HCT116 (cell line): ENCODE measurements at regions not wholly inside any gene's neighbourhood (a gene's known extent, or its start where the extent isn't known, plus 50 kb on each side); places are given as distances from the start of the nearest gene placed in this dataset.

Experiments used
- ATAC-seq: fragments of 200-7000 bp; cut with Tn5 transposase; 2 replicates; pipeline ENCODE4 v1.9.1; 2020; ENCODE audit warnings: mild to moderate bottlenecking, moderate library complexity
- BruUV-seq: library from RNA; stranded (reverse); fragments of 400-500 nt; replicated peaks from 2 replicates; lab custom pipeline; 2021; lab: Mats Ljungman, UMichigan
- CTCF ChIA-PET: fragments of 300-600 bp; sonication (Branson Sonifier 250); formaldehyde crosslinking; loops from one replicate; lab custom pipeline; 2021; ENCODE audit warnings: antibody characterized with exemption; lab: Charles Lee
- POLR2A ChIA-PET: fragments of 300-600, 350-600 bp; sonication (Branson Sonifier 250); formaldehyde crosslinking; loops from one replicate; lab custom pipeline; 2021; ENCODE audit warnings: antibody characterized with exemption; lab: Charles Lee
- RAD21 ChIA-PET, 2 experiments: fragments of 300-600 bp; sonication (Branson Sonifier 250); formaldehyde crosslinking; loops; one replicate each; lab custom pipeline; 2023; ENCODE audit warnings: low total read pairs in 2 of 2; ENCODE audit not compliant: uncharacterized antibody in 2 of 2, unreplicated experiment in 2 of 2, low non-redundant PET in 1 of 2; lab: Charles Lee
- DNase-seq: peaks from one replicate; pipeline ENCODE4 v3.0.0-alpha.2; 2010; ENCODE audit warnings: low read depth, low spot score
- H2AFZ ChIP-seq: fragments of 200-600 bp; shearing (Covaris generic), sonication (generic); 2 replicates; pipeline ENCODE4 v1.6.1; 2017; ENCODE audit warnings: low read depth, mixed run types, mixed read lengths, antibody characterized with exemption, low read length; ENCODE audit not compliant: poor library complexity, severe bottlenecking
- H3K27ac ChIP-seq: 2 replicates; pipeline ENCODE4 v1.5.1; 2012; ENCODE audit warnings: low read depth, low read length
- H3K27me3 ChIP-seq: fragments of 200-600 bp; sonication (generic); 2 replicates; pipeline ENCODE4 v1.6.1; 2016; ENCODE audit warnings: mixed run types, low read length, mixed read lengths; ENCODE audit not compliant: insufficient read depth
- H3K36me3 ChIP-seq, 2 experiments: fragments of 200-500 bp in 1 of 2; fragments of 200-600 bp in 1 of 2; sonication (Bioruptor generic) in 1 of 2; sonication (generic) in 1 of 2; 2 replicates each; pipeline versions ENCODE4 v1.5.1 to v1.6.1; 2014 to 2016; ENCODE audit warnings: low read length in 2 of 2, inconsistent platforms in 1 of 2, mixed read lengths in 1 of 2, mixed run types in 1 of 2; ENCODE audit not compliant: insufficient read depth in 2 of 2, control insufficient read depth in 1 of 2
- H3K4me1 ChIP-seq, 2 experiments: fragments of 200-600 bp in 1 of 2; sonication (generic) in 1 of 2; 2 replicates each; pipeline versions ENCODE4 v1.5.1 to v1.6.1; 2012 to 2017; ENCODE audit warnings: low read length in 2 of 2, inconsistent platforms in 1 of 2, mild to moderate bottlenecking in 1 of 2, mixed read lengths in 1 of 2, mixed run types in 1 of 2, moderate library complexity in 1 of 2; ENCODE audit not compliant: insufficient read depth in 2 of 2, control insufficient read depth in 1 of 2
- H3K4me2 ChIP-seq: fragments of 200-600 bp; sonication (generic); 2 replicates; pipeline ENCODE4 v1.6.1; 2017; ENCODE audit warnings: mixed run types, low read length, mixed read lengths
- H3K4me3 ChIP-seq, 2 experiments: fragments of 200-600 bp in 1 of 2; sonication (generic) in 1 of 2; replicated peaks in 1 of 2; 2 replicates each; pipeline ENCODE4 v1.5.1; 2011 to 2016; ENCODE audit warnings: low read length in 2 of 2, control low read depth in 1 of 2, low read depth in 1 of 2, mild to moderate bottlenecking in 1 of 2, mixed read lengths in 1 of 2, mixed run types in 1 of 2
- H3K79me2 ChIP-seq: fragments of 200-600 bp; sonication (generic); 2 replicates; pipeline ENCODE4 v1.6.1; 2017; ENCODE audit warnings: mild to moderate bottlenecking, mixed run types, low read length, moderate library complexity, mixed read lengths; ENCODE audit not compliant: insufficient read depth
- H3K9ac ChIP-seq: fragments of 200-600 bp; sonication (generic); 2 replicates; pipeline ENCODE4 v1.6.1; 2016; ENCODE audit warnings: low read length, mixed read lengths
- H3K9me2 ChIP-seq: fragments of 200-600 bp; sonication (generic), shearing (Covaris generic); 2 replicates; pipeline ENCODE4 v1.6.1; 2017; ENCODE audit warnings: mixed run types, mild to moderate bottlenecking, moderate library complexity; ENCODE audit not compliant: insufficient read depth
- H3K9me3 ChIP-seq, 2 experiments: fragments of 200-500 bp in 1 of 2; fragments of 200-600 bp in 1 of 2; sonication (Bioruptor generic) in 1 of 2; sonication (generic) in 1 of 2; 2 replicates each; pipeline ENCODE4 v1.6.1; 2014 to 2017; ENCODE audit warnings: low read length in 2 of 2, mixed read lengths in 2 of 2, inconsistent platforms in 1 of 2, low read depth in 1 of 2, mild to moderate bottlenecking in 1 of 2, mixed run types in 1 of 2, moderate library complexity in 1 of 2; ENCODE audit not compliant: control insufficient read depth in 1 of 2, insufficient read depth in 1 of 2
- H4K20me1 ChIP-seq: fragments of 200-600 bp; sonication (generic), shearing (Covaris generic); 2 replicates; pipeline ENCODE4 v1.6.1; 2017; ENCODE audit warnings: mixed run types, mild to moderate bottlenecking, moderate library complexity; ENCODE audit not compliant: insufficient read depth
- EGR1 ChIP-seq: IDR thresholded peaks from 2 replicates; pipeline ENCODE4 v1.6.1; 2012; ENCODE audit warnings: low read depth
- ELF1 ChIP-seq: IDR thresholded peaks from 2 replicates; pipeline ENCODE4 v1.6.1; 2012; ENCODE audit warnings: low read depth, borderline replicate concordance
- EZH2phosphoT487 ChIP-seq: fragments of 200-600 bp; IDR thresholded peaks from 2 replicates; pipeline ENCODE4 v1.6.1; 2018; ENCODE audit warnings: antibody characterized with exemption, borderline replicate concordance
- POLR2A ChIP-seq: IDR thresholded peaks from 2 replicates; pipeline ENCODE4 v1.7.0; 2011; ENCODE audit warnings: borderline replicate concordance; ENCODE audit not compliant: insufficient read depth, insufficient read length; ENCODE audit errors: extremely low read depth
- SP1 ChIP-seq: IDR thresholded peaks from 2 replicates; pipeline ENCODE4 v1.6.1; 2012; ENCODE audit warnings: low read depth
- intact Hi-C: fragments of 100-400 bp; cut with micrococcal nuclease; formaldehyde crosslinking; loops from 2 replicates; pipeline ENCODE4 v1.10.0; 2022
- TF ChIP-seq, protein P1 (sequence below): IDR thresholded peaks from 2 replicates; pipeline ENCODE4 v1.6.1; 2012; ENCODE audit warnings: low read depth
- TF ChIP-seq, protein P2 (sequence below): IDR thresholded peaks from 2 replicates; pipeline ENCODE4 v1.6.1; 2012
- TF ChIP-seq, protein P3 (sequence below), 3 experiments: fragments of 200-600 bp in 1 of 3; sonication (generic) in 1 of 3; IDR thresholded peaks in 2 of 3; conservative IDR thresholded peaks in 1 of 3; 2 replicates each; pipeline ENCODE4 v1.5.1; 2012 to 2017; ENCODE audit warnings: low read depth in 2 of 3, low read length in 2 of 3, antibody characterized with exemption in 1 of 3, borderline replicate concordance in 1 of 3, control low read depth in 1 of 3, mild to moderate bottlenecking in 1 of 3, mixed read lengths in 1 of 3, mixed run types in 1 of 3, moderate library complexity in 1 of 3; ENCODE audit not compliant: insufficient read depth in 1 of 3
- TF ChIP-seq, protein P4 (sequence below): IDR thresholded peaks from 2 replicates; pipeline ENCODE4 v1.6.1; 2011; ENCODE audit warnings: mild to moderate bottlenecking, low read length, moderate library complexity; ENCODE audit not compliant: insufficient replicate concordance; ENCODE audit errors: extremely low read depth

DNA sequence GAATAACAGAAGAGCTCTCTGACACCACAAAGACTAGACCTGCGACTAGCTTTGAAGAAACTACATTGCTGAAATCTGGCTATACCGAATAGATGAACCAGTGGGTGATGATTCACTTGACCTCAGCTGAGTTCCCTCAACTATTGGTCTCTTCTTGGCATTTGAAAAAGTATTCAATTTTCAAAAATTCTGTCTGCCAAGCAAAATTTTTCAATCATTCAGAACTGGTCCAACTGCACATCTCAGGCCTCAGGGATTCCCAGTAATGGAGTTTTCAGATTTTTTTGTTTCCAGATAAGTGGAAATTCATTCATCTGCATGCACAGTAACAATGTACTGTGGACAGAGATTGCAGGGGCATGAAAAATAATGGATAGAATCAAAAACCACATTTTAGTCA, 121.4 kb upstream of the NAA20 start:
- ATAC-seq = no peak
- H3K79me2 ChIP-seq = no peaks in the 10 kb centered on the region
- POLR2A ChIA-PET = no interaction called here
- no peaks in the 10 kb centered on the region for H3K9me2 ChIP-seq
- no peak overlapping the region for H3K4me3 ChIP-seq
- H3K27me3 ChIP-seq = no peaks in the 10 kb centered on the region
- H3K36me3 ChIP-seq = no peaks in the 10 kb centered on the region
- no peak for DNase-seq
- RAD21 ChIA-PET = no interaction called here
- no peak for TF ChIP-seq ELF1
- TF ChIP-seq, protein P1, sequence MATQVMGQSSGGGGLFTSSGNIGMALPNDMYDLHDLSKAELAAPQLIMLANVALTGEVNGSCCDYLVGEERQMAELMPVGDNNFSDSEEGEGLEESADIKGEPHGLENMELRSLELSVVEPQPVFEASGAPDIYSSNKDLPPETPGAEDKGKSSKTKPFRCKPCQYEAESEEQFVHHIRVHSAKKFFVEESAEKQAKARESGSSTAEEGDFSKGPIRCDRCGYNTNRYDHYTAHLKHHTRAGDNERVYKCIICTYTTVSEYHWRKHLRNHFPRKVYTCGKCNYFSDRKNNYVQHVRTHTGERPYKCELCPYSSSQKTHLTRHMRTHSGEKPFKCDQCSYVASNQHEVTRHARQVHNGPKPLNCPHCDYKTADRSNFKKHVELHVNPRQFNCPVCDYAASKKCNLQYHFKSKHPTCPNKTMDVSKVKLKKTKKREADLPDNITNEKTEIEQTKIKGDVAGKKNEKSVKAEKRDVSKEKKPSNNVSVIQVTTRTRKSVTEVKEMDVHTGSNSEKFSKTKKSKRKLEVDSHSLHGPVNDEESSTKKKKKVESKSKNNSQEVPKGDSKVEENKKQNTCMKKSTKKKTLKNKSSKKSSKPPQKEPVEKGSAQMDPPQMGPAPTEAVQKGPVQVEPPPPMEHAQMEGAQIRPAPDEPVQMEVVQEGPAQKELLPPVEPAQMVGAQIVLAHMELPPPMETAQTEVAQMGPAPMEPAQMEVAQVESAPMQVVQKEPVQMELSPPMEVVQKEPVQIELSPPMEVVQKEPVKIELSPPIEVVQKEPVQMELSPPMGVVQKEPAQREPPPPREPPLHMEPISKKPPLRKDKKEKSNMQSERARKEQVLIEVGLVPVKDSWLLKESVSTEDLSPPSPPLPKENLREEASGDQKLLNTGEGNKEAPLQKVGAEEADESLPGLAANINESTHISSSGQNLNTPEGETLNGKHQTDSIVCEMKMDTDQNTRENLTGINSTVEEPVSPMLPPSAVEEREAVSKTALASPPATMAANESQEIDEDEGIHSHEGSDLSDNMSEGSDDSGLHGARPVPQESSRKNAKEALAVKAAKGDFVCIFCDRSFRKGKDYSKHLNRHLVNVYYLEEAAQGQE = no peak
- no peak for TF ChIP-seq SP1
- TF ChIP-seq EGR1 = no peak
- TF ChIP-seq, protein P2, sequence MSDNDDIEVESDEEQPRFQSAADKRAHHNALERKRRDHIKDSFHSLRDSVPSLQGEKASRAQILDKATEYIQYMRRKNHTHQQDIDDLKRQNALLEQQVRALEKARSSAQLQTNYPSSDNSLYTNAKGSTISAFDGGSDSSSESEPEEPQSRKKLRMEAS = no peak
- no peak for TF ChIP-seq EZH2phosphoT487
- no peak for TF ChIP-seq POLR2A
- TF ChIP-seq, protein P3, sequence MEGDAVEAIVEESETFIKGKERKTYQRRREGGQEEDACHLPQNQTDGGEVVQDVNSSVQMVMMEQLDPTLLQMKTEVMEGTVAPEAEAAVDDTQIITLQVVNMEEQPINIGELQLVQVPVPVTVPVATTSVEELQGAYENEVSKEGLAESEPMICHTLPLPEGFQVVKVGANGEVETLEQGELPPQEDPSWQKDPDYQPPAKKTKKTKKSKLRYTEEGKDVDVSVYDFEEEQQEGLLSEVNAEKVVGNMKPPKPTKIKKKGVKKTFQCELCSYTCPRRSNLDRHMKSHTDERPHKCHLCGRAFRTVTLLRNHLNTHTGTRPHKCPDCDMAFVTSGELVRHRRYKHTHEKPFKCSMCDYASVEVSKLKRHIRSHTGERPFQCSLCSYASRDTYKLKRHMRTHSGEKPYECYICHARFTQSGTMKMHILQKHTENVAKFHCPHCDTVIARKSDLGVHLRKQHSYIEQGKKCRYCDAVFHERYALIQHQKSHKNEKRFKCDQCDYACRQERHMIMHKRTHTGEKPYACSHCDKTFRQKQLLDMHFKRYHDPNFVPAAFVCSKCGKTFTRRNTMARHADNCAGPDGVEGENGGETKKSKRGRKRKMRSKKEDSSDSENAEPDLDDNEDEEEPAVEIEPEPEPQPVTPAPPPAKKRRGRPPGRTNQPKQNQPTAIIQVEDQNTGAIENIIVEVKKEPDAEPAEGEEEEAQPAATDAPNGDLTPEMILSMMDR (IDR thresholded peaks at IDR 0.05 in 2 of 3, conservative IDR thresholded peaks at IDR 0.05 in 1 of 3; ENCODE audit: borderline replicate concordance in 1 of 3, insufficient read depth in 1 of 3, low read depth in 2 of 3, low read length in 2 of 3) = no peak
- TF ChIP-seq, protein P4, sequence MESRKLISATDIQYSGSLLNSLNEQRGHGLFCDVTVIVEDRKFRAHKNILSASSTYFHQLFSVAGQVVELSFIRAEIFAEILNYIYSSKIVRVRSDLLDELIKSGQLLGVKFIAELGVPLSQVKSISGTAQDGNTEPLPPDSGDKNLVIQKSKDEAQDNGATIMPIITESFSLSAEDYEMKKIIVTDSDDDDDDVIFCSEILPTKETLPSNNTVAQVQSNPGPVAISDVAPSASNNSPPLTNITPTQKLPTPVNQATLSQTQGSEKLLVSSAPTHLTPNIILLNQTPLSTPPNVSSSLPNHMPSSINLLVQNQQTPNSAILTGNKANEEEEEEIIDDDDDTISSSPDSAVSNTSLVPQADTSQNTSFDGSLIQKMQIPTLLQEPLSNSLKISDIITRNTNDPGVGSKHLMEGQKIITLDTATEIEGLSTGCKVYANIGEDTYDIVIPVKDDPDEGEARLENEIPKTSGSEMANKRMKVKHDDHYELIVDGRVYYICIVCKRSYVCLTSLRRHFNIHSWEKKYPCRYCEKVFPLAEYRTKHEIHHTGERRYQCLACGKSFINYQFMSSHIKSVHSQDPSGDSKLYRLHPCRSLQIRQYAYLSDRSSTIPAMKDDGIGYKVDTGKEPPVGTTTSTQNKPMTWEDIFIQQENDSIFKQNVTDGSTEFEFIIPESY = no peak
- intact Hi-C loops = no loop called here
- H3K4me1 ChIP-seq = no peaks in the 10 kb centered on the region
- no peak overlapping the region for H3K4me2 ChIP-seq
- no TSS peak for BruUV-seq
- no peaks in the 10 kb centered on the region for H4K20me1 ChIP-seq
- no peak overlapping the region for H2AFZ ChIP-seq
- H3K9me3 ChIP-seq = peaks cover 4 to 14% of the 10 kb centered on the region in 2 experiments; a peak in 2 of 4 replicates
- H3K9ac ChIP-seq = no peak overlapping the region
- H3K27ac ChIP-seq = no peak overlapping the region
- CTCF ChIA-PET = interaction anchor here (0.8 kb wide), 1 partner anchor 9 kb away, joined by 3 read pairs; no protein-coding TSS in a partner anchor
